Common myeloid progenitor, CD34-positive (primary cell): ENCODE measurements at regions not wholly inside any gene's neighbourhood (a gene's known extent, or its start where the extent isn't known, plus 50 kb on each side); places are given as distances from the start of the nearest gene placed in this dataset.
A peak's percentile ranks its signal among the peaks of the same experiment; 100 is the strongest.
"Not testable (repeated sequence)": the region's sequence is repeated elsewhere in the genome, so short reads cannot be mapped to it uniquely, and the experiment has no call there.

Experiments used
- CTCF ChIA-PET: fragments of 350-600 bp; sonication (Branson Sonifier 250); formaldehyde crosslinking; loops from one replicate; lab custom pipeline; 2021; ENCODE audit warnings: antibody characterized with exemption; lab: Charles Lee
- POLR2A ChIA-PET: fragments of 350-600 bp; sonication (Branson Sonifier 250); formaldehyde crosslinking; loops from one replicate; lab custom pipeline; 2021; ENCODE audit warnings: antibody characterized with exemption; lab: Charles Lee
- DNase-seq, 3 donors: peaks; one replicate each; pipeline versions ENCODE4 v3.0.0 to v3.0.0-alpha.2; 2013
- H3K27ac ChIP-seq, 2 experiments: 1 replicate in 1 of 2; 2 replicates in 1 of 2; pipeline ENCODE4 v1.7.0; 2013; ENCODE audit warnings: inconsistent platforms in 2 of 2, low read length in 2 of 2, mild to moderate bottlenecking in 2 of 2, low read depth in 1 of 2, moderate library complexity in 1 of 2; ENCODE audit not compliant: severe bottlenecking in 2 of 2, insufficient read depth in 1 of 2, poor library complexity in 1 of 2
- H3K27me3 ChIP-seq, 5 experiments: replicated peaks in 2 of 5; 1 replicate in 3 of 5; 2 replicates in 2 of 5; pipeline versions ENCODE4 v1.6.1 to v1.7.0; 2013; ENCODE audit warnings: low read length in 4 of 5, mild to moderate bottlenecking in 2 of 5, moderate library complexity in 2 of 5, inconsistent platforms in 1 of 5; ENCODE audit not compliant: insufficient read depth in 5 of 5, control insufficient read depth in 4 of 5
- H3K36me3 ChIP-seq, 4 experiments: 1 replicate in 2 of 4; 2 replicates in 2 of 4; pipeline versions ENCODE4 v1.6.1 to v1.7.0; 2013; ENCODE audit warnings: low read length in 3 of 4, control low read depth in 1 of 4, mild to moderate bottlenecking in 1 of 4; ENCODE audit not compliant: control insufficient read depth in 4 of 4, insufficient read depth in 4 of 4
- H3K4me1 ChIP-seq, 4 experiments: 1 replicate in 3 of 4; 2 replicates in 1 of 4; pipeline versions ENCODE4 v1.6.1 to v1.7.1; 2013; ENCODE audit warnings: low read length in 3 of 4, mild to moderate bottlenecking in 3 of 4, control low read depth in 1 of 4, inconsistent platforms in 1 of 4, moderate library complexity in 1 of 4; ENCODE audit not compliant: control insufficient read depth in 4 of 4, insufficient read depth in 4 of 4; ENCODE audit errors: control extremely low read depth in 1 of 4
- H3K4me3 ChIP-seq, 7 experiments: 1 replicate in 4 of 7; 2 replicates in 3 of 7; pipeline versions ENCODE4 v1.5.1 to v1.7.0; 2013; ENCODE audit warnings: mild to moderate bottlenecking in 7 of 7, low read length in 6 of 7, moderate library complexity in 6 of 7, inconsistent platforms in 2 of 7, low read depth in 2 of 7, control low read depth in 1 of 7; ENCODE audit not compliant: insufficient read depth in 4 of 7, control insufficient read depth in 1 of 7; ENCODE audit errors: extremely low read depth in 1 of 7
- H3K9me3 ChIP-seq, 5 experiments: 1 replicate in 4 of 5; 2 replicates in 1 of 5; pipeline versions ENCODE4 v1.6.1 to v1.7.1; 2013; ENCODE audit warnings: low read length in 4 of 5, mild to moderate bottlenecking in 2 of 5, inconsistent platforms in 1 of 5, low read depth in 1 of 5, moderate library complexity in 1 of 5; ENCODE audit not compliant: control insufficient read depth in 4 of 5, insufficient read depth in 2 of 5; ENCODE audit errors: control extremely low read depth in 1 of 5
- WGBS: methylation state at CpG from one replicate; pipeline ENCODE4 v1.1.5; 2013; ENCODE audit not compliant: insufficient coverage; 5-methylcytosine and 5-hydroxymethylcytosine counted together

GRCh38 chr6:28634761-28635546, 109.3 kb downstream of the GPX5 start:
- no peak overlapping the region for H3K27ac ChIP-seq
- H3K36me3 ChIP-seq: no peaks in the 10 kb centered on the region
- ChIA-PET CTCF (interaction anchor here (0.6 to 1.1 kb wide), 2 partner anchors 13 to 96 kb away, joined by 3 read pairs; no protein-coding TSS in a partner anchor), POLR2A (no interaction called here)
- peak in 1 of 3 donors; percentile 30 for DNase-seq
- peak overlapping the region in 4 of 7 experiments; percentile 27 to 59 (median 48) for H3K4me3 ChIP-seq
- H3K4me1 ChIP-seq: peaks cover 0 to 12% (median 6%) of the 10 kb centered on the region in 4 experiments
- 2% methylated on average over 42 of the region's 48 CpGs for WGBS
- peaks cover 19 to 87% (median 50%) of the 10 kb centered on the region in 5 experiments for H3K27me3 ChIP-seq
- H3K9me3 ChIP-seq: peaks cover 1 to 7% (median 5%) of the 10 kb centered on the region in 5 experiments

GRCh38 chr6:28635547-28636158, 110.0 kb downstream of the GPX5 start:
- whole genome bisulfite sequencing: 10% methylated on average over 13 of the region's 20 CpGs
- ChIA-PET CTCF (interaction anchor here (0.6 kb wide), 1 partner anchor 12 kb away, joined by 3 read pairs; no protein-coding TSS in a partner anchor), POLR2A (no interaction called here)
- H3K9me3 ChIP-seq: peaks cover 1 to 7% (median 5%) of the 10 kb centered on the region in 5 experiments
- peaks cover 0 to 12% (median 6%) of the 10 kb centered on the region in 4 experiments for H3K4me1 ChIP-seq
- no peak overlapping the region for H3K27ac ChIP-seq
- peaks cover 19 to 81% (median 50%) of the 10 kb centered on the region in 5 experiments for H3K27me3 ChIP-seq
- no peaks in the 10 kb centered on the region for H3K36me3 ChIP-seq
- H3K4me3 ChIP-seq: peak overlapping the region in 2 of 7 experiments; percentile 56 to 59
- DNase-seq: peak in 1 of 3 donors; percentile 40

- H3K36me3 ChIP-seq: no peaks in the 10 kb centered on the region
- WGBS: 76% methylated on average over 13 of the region's 21 CpGs
- H3K9me3 ChIP-seq: peaks cover 1 to 9% (median 3%) of the 10 kb centered on the region in 5 experiments
- H3K4me3 ChIP-seq: no peak overlapping the region
- no peak for DNase-seq
- POLR2A ChIA-PET: no interaction called here
- H3K4me1 ChIP-seq: peaks cover 0 to 12% (median 6%) of the 10 kb centered on the region in 4 experiments
- H3K27ac ChIP-seq: no peak overlapping the region
- CTCF ChIA-PET: no interaction called here
- peaks cover 16 to 66% (median 36%) of the 10 kb centered on the region in 5 experiments for H3K27me3 ChIP-seq
These were observed 113.2 kb downstream of the GPX5 start for GRCh38 chr6:28638787-28639430.

- DNase-seq, H3K4me3 ChIP-seq, CTCF ChIA-PET, POLR2A ChIA-PET, H3K27ac ChIP-seq, H3K36me3 ChIP-seq, H3K9me3 ChIP-seq: not testable (repeated sequence)
- WGBS: 97% methylated on average over 41 of the region's 47 CpGs
- peaks cover 12 to 58% (median 30%) of the 10 kb centered on the region in 5 experiments for H3K27me3 ChIP-seq
- peaks cover 0 to 11% (median 5%) of the 10 kb centered on the region in 4 experiments for H3K4me1 ChIP-seq
These were observed 114.0 kb downstream of the GPX5 start for GRCh38 chr6:28639445-28640290.

- Histone ChIP-seq H3K36me3 (no peaks in the 10 kb centered on the region), H3K9me3 (peaks cover 0 to 4% (median 3%) of the 10 kb centered on the region in 5 experiments), H3K27me3 (peaks cover 3 to 49% (median 20%) of the 10 kb centered on the region in 5 experiments), H3K4me3 (no peak overlapping the region), H3K4me1 (peaks cover under 1 to 3% (median 2%) of the 10 kb centered on the region in 4 experiments), H3K27ac (no peak overlapping the region)
- CTCF ChIA-PET: no interaction called here
- DNase-seq: peak in 2 of 3 donors; percentile 40 to 49
- POLR2A ChIA-PET: no interaction called here
- WGBS: 15% methylated on average over 4 of the region's 9 CpGs
These were observed 117.5 kb downstream of the GPX5 start for GRCh38 chr6:28643017-28643740.

GRCh38 chr6:28646650-28647049, 121.0 kb downstream of the GPX5 start:
- H3K9me3 ChIP-seq: no peaks in the 10 kb centered on the region
- peaks cover 4 to 13% (median 13%) of the 10 kb centered on the region in 4 experiments for H3K4me1 ChIP-seq
- no peak overlapping the region for H3K27ac ChIP-seq
- CTCF ChIA-PET: no interaction called here
- no peak overlapping the region for H3K4me3 ChIP-seq
- H3K36me3 ChIP-seq: no peaks in the 10 kb centered on the region
- POLR2A ChIA-PET: no interaction called here
- WGBS: no CpG with 5 or more reads among the region's 1 CpG
- DNase-seq: no peak
- H3K27me3 ChIP-seq: peaks cover 5 to 58% (median 28%) of the 10 kb centered on the region in 5 experiments
